Tibial nerve (tissue), 3 donors: ENCODE measurements at regions not wholly inside any gene's neighbourhood (a gene's known extent, or its start where the extent isn't known, plus 50 kb on each side); places are given as distances from the start of the nearest gene placed in this dataset.

ENCODE experiments used
- CTCF ChIP-seq, 5 experiments: fragments of 200-600 bp in 3 of 5; fragments of 450-650 bp in 2 of 5; sonication (generic) in 3 of 5; IDR thresholded peaks; one replicate each; pipeline ENCODE4 v1.5.1; 2016 to 2019; ENCODE audit warnings: antibody characterized with exemption in 5 of 5, mild to moderate bottlenecking in 3 of 5, moderate library complexity in 2 of 5
- POLR2A ChIP-seq, 2 donors: fragments of 450-650 bp; IDR thresholded peaks; one replicate each; pipeline ENCODE4 v1.6.1; 2017; ENCODE audit warnings: antibody characterized with exemption in 2 of 2, mild to moderate bottlenecking in 2 of 2, moderate library complexity in 2 of 2

GRCh38 chr4:4663028-4663427 is 121.2 kb upstream of the STX18 start:
- no peak for TF ChIP-seq CTCF (IDR thresholded peaks at IDR 0.05)
- no peak for TF ChIP-seq POLR2A (IDR thresholded peaks at IDR 0.05)
